ENCODE measurements at regions not wholly inside any gene's neighbourhood (a gene's known extent, or its start where the extent isn't known, plus 50 kb on each side); places are given as distances from the start of the nearest gene placed in this dataset.
A peak's percentile ranks its signal among the peaks of the same experiment; 100 is the strongest.
"Not testable (repeated sequence)": the region's sequence is repeated elsewhere in the genome, so short reads cannot be mapped to it uniquely, and the experiment has no call there.

DNA sequence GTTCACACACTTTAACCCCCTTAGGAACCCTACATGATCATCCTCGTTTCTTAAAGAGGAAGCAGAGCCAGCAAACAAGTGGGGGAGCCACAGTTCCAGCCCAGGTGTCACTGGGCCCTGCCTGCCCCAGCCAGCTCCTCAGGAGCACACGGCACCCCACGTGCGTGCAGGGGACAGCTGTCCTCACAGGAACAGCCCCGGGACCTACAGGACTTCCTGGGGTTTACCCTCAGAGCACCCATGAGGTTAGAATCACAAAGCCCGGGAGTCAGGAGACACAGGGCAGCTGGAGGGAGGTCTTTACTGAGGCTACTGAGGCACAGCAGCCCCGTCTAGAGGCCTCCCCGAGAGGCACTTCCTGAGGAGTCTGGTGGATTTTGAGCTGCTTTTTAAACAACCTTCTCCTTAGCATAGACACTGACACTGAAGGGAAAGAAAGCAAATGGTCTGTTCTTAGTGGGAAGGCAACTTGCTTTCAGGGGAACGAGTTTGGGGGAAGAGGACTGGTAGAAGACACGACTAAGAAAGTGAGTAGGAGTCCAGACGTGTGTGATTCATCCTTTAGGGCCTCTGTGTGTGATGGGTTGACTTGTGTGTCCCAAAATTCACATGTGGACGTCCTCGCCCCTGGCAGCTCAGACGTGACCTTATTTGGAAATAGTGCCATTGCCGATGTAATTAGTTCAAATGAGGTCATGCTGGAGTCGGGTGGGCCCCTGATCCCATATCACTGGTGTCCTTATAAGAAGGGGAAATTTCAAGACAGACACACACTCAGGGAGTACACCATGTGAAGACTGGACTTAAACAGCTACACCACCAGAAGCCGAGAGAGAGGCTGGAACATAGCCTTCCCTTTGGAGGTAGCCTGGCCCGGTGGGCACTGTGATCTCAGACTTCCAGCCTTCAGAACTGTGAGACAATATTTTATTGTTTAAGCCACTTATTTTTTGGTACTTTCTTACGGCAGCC, 278.4 kb upstream of the PLGLB2 start:
- H3K4me1 ChIP-seq (ENCODE audit: control insufficient read depth, extremely low read depth, insufficient read depth, low read length); H4K20me1 ChIP-seq (ENCODE audit: control insufficient read depth, extremely low read depth, insufficient read depth, low read length); H3K4me3 ChIP-seq (ENCODE audit: control insufficient read depth in 2 of 3, extremely low read depth in 1 of 3, insufficient read depth in 2 of 3, low read depth in 1 of 3, low read length in 3 of 3); FAIRE-seq; H3K36me3 ChIP-seq (ENCODE audit: control insufficient read depth in 2 of 2, extremely low read depth in 1 of 2, insufficient read depth in 2 of 2, low read length in 2 of 2); H3K9me3 ChIP-seq (ENCODE audit: control insufficient read depth, low read depth, low read length); H3K9ac ChIP-seq (ENCODE audit: control insufficient read depth, extremely low read depth, insufficient read depth, low read length); DNase-seq (ENCODE audit: low read depth, low spot score); dilution Hi-C loops (cut with MboI; ENCODE audit: extremely low pct_ligation_motif_present, low sequenced_read_pairs); H3K9me1 ChIP-seq (ENCODE audit: control insufficient read depth, extremely low read depth, insufficient read depth, low read length); H3K4me2 ChIP-seq (ENCODE audit: control insufficient read depth, extremely low read depth, insufficient read depth, low read depth, low read length); H3K27ac ChIP-seq (ENCODE audit: control insufficient read depth, insufficient read depth, low read length); H3K27me3 ChIP-seq (ENCODE audit: control insufficient read depth, extremely low read depth, insufficient read depth, low read length); H2AFZ ChIP-seq (ENCODE audit: control insufficient read depth, low read length): not testable (repeated sequence)
- H3K79me2 ChIP-seq (ENCODE audit: control insufficient read depth, insufficient read depth, low read length), result peaks cover 72% of the 10 kb centered on the region

DNA sequence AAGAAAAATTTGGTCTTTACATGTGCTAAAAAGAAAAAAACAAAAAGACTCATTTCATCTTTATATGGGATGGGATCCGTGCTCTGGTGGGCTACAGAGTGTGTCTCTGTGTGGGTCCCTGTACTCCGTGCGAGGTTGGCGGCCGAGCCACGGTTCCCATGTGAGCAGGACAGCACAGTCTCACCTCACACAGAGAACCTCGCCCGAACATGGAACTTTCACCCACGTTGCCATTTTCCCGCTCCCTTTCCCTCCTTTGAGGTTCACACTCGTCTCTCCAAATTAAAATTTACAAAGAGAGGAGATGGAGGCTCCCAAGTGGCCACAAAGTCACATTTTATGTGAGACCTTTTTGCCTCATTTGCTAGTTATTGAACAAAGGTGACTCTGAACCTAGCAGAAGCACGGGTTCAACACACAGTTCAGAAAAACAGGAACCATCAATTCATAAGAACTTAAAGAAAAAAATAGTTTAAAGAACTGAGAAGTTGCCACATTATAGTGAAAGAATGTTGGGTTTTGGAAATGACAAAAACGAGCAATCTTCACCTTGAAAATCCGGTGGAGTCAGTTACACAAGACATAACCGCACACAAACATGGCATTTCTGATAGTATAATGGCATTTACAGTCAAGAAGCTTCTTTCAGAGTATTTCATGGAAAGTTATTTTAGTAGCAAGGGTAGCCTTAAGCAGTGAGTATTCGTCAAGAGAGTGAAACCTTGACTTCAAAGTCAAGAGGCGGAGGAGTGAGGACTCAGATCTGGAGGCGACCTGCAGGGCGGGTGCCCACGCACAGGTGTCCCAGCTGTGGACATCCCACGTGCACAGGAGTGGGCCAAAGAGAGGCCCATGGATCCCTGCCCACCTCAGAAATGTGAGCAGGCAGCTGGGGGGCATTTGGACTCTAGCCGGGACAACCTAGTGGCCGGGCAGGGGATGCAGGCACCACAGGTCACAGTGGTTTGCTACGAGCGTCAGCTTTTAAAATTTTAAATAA, 277.2 kb upstream of the PLGLB2 start:
- H3K9me3 ChIP-seq (ENCODE audit: control insufficient read depth, low read depth, low read length); H2AFZ ChIP-seq (ENCODE audit: control insufficient read depth, low read length); H3K4me3 ChIP-seq (ENCODE audit: control insufficient read depth in 2 of 3, extremely low read depth in 1 of 3, insufficient read depth in 2 of 3, low read depth in 1 of 3, low read length in 3 of 3); H3K9ac ChIP-seq (ENCODE audit: control insufficient read depth, extremely low read depth, insufficient read depth, low read length); H3K27me3 ChIP-seq (ENCODE audit: control insufficient read depth, extremely low read depth, insufficient read depth, low read length); H3K4me2 ChIP-seq (ENCODE audit: control insufficient read depth, extremely low read depth, insufficient read depth, low read depth, low read length); H3K9me1 ChIP-seq (ENCODE audit: control insufficient read depth, extremely low read depth, insufficient read depth, low read length); dilution Hi-C loops (cut with MboI; ENCODE audit: extremely low pct_ligation_motif_present, low sequenced_read_pairs); FAIRE-seq; DNase-seq (ENCODE audit: low read depth, low spot score); H4K20me1 ChIP-seq (ENCODE audit: control insufficient read depth, extremely low read depth, insufficient read depth, low read length); H3K36me3 ChIP-seq (ENCODE audit: control insufficient read depth in 2 of 2, extremely low read depth in 1 of 2, insufficient read depth in 2 of 2, low read length in 2 of 2); H3K27ac ChIP-seq (ENCODE audit: control insufficient read depth, insufficient read depth, low read length); H3K4me1 ChIP-seq (ENCODE audit: control insufficient read depth, extremely low read depth, insufficient read depth, low read length): not testable (repeated sequence)
- H3K79me2 ChIP-seq (ENCODE audit: control insufficient read depth, insufficient read depth, low read length), result peaks cover 69% of the 10 kb centered on the region

DNA sequence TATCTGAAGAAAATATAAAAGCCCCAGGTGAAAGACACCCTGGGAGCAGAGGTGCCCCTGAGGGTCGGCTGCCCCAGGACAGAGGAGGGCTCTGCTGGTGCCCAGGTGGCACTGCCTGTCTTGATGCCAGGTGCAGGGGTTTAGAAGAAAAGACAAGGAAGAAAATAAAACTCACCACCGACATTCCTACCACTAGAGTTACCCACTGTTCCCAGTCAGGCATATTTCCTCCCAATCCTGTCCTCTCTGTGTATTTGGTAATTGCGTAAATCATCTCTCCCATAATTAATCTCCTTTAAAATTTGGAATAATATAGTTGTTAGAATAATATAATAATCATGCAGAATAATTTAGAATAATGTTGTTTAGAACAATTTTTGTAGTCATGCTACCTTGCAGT, 276.4 kb upstream of the PLGLB2 start:
- H3K36me3 ChIP-seq (ENCODE audit: control insufficient read depth in 2 of 2, extremely low read depth in 1 of 2, insufficient read depth in 2 of 2, low read length in 2 of 2); H3K4me1 ChIP-seq (ENCODE audit: control insufficient read depth, extremely low read depth, insufficient read depth, low read length); H4K20me1 ChIP-seq (ENCODE audit: control insufficient read depth, extremely low read depth, insufficient read depth, low read length); H3K4me2 ChIP-seq (ENCODE audit: control insufficient read depth, extremely low read depth, insufficient read depth, low read depth, low read length); H3K27me3 ChIP-seq (ENCODE audit: control insufficient read depth, extremely low read depth, insufficient read depth, low read length); FAIRE-seq; H3K9me3 ChIP-seq (ENCODE audit: control insufficient read depth, low read depth, low read length); H3K9ac ChIP-seq (ENCODE audit: control insufficient read depth, extremely low read depth, insufficient read depth, low read length); DNase-seq (ENCODE audit: low read depth, low spot score); dilution Hi-C loops (cut with MboI; ENCODE audit: extremely low pct_ligation_motif_present, low sequenced_read_pairs); H3K27ac ChIP-seq (ENCODE audit: control insufficient read depth, insufficient read depth, low read length); H2AFZ ChIP-seq (ENCODE audit: control insufficient read depth, low read length); H3K9me1 ChIP-seq (ENCODE audit: control insufficient read depth, extremely low read depth, insufficient read depth, low read length); H3K4me3 ChIP-seq (ENCODE audit: control insufficient read depth in 2 of 3, extremely low read depth in 1 of 3, insufficient read depth in 2 of 3, low read depth in 1 of 3, low read length in 3 of 3): not testable (repeated sequence)
- H3K79me2 ChIP-seq (ENCODE audit: control insufficient read depth, insufficient read depth, low read length), result peaks cover 64% of the 10 kb centered on the region

DNA sequence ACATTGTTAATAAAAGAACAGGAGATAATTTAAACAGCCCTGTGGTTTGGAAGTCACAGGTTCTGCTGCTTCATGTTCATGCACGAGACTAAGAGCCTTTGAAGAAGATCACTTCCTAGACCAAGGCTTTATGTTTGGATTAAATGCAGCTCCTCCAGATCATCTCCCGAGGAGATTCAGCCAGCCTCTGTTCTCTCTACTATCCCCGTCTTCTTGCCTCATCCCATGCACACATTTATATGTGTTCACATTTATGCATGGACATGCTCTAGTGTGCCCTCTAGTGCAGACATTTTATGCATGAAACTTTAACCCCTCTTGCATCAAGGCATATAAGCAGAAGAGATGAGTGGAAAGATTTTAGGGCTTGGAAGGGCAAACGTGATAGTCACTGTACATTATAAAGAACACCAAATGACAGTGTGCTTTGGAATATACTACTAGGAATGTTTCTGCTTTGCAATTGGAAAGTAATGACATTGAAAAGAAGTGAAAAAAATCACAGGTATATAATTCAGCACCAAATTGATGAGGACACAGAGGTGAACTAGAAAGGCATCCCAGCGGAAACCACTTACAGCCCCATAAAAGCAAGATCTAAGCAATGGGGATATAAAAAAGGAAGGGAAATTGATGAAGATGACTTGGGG, 271.5 kb upstream of the PLGLB2 start:
- H3K4me2 ChIP-seq (ENCODE audit: control insufficient read depth, extremely low read depth, insufficient read depth, low read depth, low read length); H3K4me3 ChIP-seq (ENCODE audit: control insufficient read depth in 2 of 3, extremely low read depth in 1 of 3, insufficient read depth in 2 of 3, low read depth in 1 of 3, low read length in 3 of 3); H2AFZ ChIP-seq (ENCODE audit: control insufficient read depth, low read length); H3K9ac ChIP-seq (ENCODE audit: control insufficient read depth, extremely low read depth, insufficient read depth, low read length); dilution Hi-C loops (cut with MboI; ENCODE audit: extremely low pct_ligation_motif_present, low sequenced_read_pairs); H3K27me3 ChIP-seq (ENCODE audit: control insufficient read depth, extremely low read depth, insufficient read depth, low read length); H3K36me3 ChIP-seq (ENCODE audit: control insufficient read depth in 2 of 2, extremely low read depth in 1 of 2, insufficient read depth in 2 of 2, low read length in 2 of 2); H3K9me3 ChIP-seq (ENCODE audit: control insufficient read depth, low read depth, low read length); H3K27ac ChIP-seq (ENCODE audit: control insufficient read depth, insufficient read depth, low read length); DNase-seq (ENCODE audit: low read depth, low spot score); H4K20me1 ChIP-seq (ENCODE audit: control insufficient read depth, extremely low read depth, insufficient read depth, low read length); H3K9me1 ChIP-seq (ENCODE audit: control insufficient read depth, extremely low read depth, insufficient read depth, low read length); H3K4me1 ChIP-seq (ENCODE audit: control insufficient read depth, extremely low read depth, insufficient read depth, low read length): not testable (repeated sequence)
- peaks cover 60% of the 10 kb centered on the region for H3K79me2 ChIP-seq (ENCODE audit: control insufficient read depth, insufficient read depth, low read length)
- FAIRE-seq, result peak; percentile 32
